ENCODE measurements at regions not wholly inside any gene's neighbourhood (a gene's known extent, or its start where the extent isn't known, plus 50 kb on each side); places are given as distances from the start of the nearest gene placed in this dataset.
A peak's percentile ranks its signal among the peaks of the same experiment; 100 is the strongest.

GRCh38 chr4:111685205-111685604 is 460.0 kb upstream of the FAM241A start:
- DNase-seq = no peak

GRCh38 chr4:111689214-111689613 is 456.0 kb upstream of the FAM241A start:
- no peak for DNase-seq

GRCh38 chr4:111689731-111690130 is 455.5 kb upstream of the FAM241A start:
- no peak for DNase-seq

- no peak for DNase-seq
Measured at GRCh38 chr4:111693758-111694157, 451.5 kb upstream of the FAM241A start.

GRCh38 chr4:111695677-111696076 is 449.6 kb upstream of the FAM241A start:
- no peak for DNase-seq

GRCh38 chr4:111696505-111696904 is 448.7 kb upstream of the FAM241A start:
- no peak for DNase-seq

GRCh38 chr4:111697176-111697942 is 447.9 kb upstream of the FAM241A start:
- DNase-seq = peak; percentile 3

GRCh38 chr4:111698361-111698760 is 446.9 kb upstream of the FAM241A start:
- DNase-seq = no peak

- DNase-seq = no peak
Measured at GRCh38 chr4:111699165-111699564, 446.1 kb upstream of the FAM241A start.

GRCh38 chr4:111701102-111701501 is 444.2 kb upstream of the FAM241A start:
- no peak for DNase-seq

- peak; percentile 19 for DNase-seq
Measured at GRCh38 chr4:111707491-111707890, 437.8 kb upstream of the FAM241A start.

GRCh38 chr4:111712093-111712677 is 433.1 kb upstream of the FAM241A start:
- DNase-seq = no peak

GRCh38 chr4:111713276-111713675 is 432.0 kb upstream of the FAM241A start:
- no peak for DNase-seq

- no peak for DNase-seq
Measured at GRCh38 chr4:111717921-111718320, 427.3 kb upstream of the FAM241A start.

- no peak for DNase-seq
Measured at GRCh38 chr4:111718763-111719559, 426.3 kb upstream of the FAM241A start.

- DNase-seq = no peak
Measured at GRCh38 chr4:111720866-111721265, 424.4 kb upstream of the FAM241A start.

- no peak for DNase-seq
Measured at GRCh38 chr4:111722213-111722720, 423.0 kb upstream of the FAM241A start.

- DNase-seq = no peak
Measured at GRCh38 chr4:111736516-111736915, 408.7 kb upstream of the FAM241A start.

GRCh38 chr4:111744847-111745246 is 400.4 kb upstream of the FAM241A start:
- DNase-seq = no peak

- no peak for DNase-seq
Measured at GRCh38 chr4:111748157-111748556, 397.1 kb upstream of the FAM241A start.

- DNase-seq = no peak
Measured at GRCh38 chr4:111754003-111754402, 391.3 kb upstream of the FAM241A start.

- no peak for DNase-seq
Measured at GRCh38 chr4:111755571-111755970, 389.7 kb upstream of the FAM241A start.

GRCh38 chr4:111761531-111761930 is 383.7 kb upstream of the FAM241A start:
- no peak for DNase-seq

- no peak for DNase-seq
Measured at GRCh38 chr4:111770514-111770913, 374.7 kb upstream of the FAM241A start.

Measured in DMS53 (cell line).